ENCODE measurements at regions not wholly inside any gene's neighbourhood (a gene's known extent, or its start where the extent isn't known, plus 50 kb on each side); places are given as distances from the start of the nearest gene placed in this dataset.
"Not testable (repeated sequence)": the region's sequence is repeated elsewhere in the genome, so short reads cannot be mapped to it uniquely, and the experiment has no call there.

- intact Hi-C loops (cut with DNase I) = not testable (repeated sequence)
Observed at GRCh38 chrX:74183047-74183446, 120.9 kb upstream of the ZCCHC13 start.

GRCh38 chrX:74181976-74182375 is 122.0 kb upstream of the ZCCHC13 start:
- DNase-seq (ENCODE audit: low spot score); intact Hi-C loops (cut with DNase I): not testable (repeated sequence)

More at GRCh38 chrX:74183047-74183446, 120.9 kb upstream of the ZCCHC13 start:
- DNase-seq (ENCODE audit: low spot score) = not testable (repeated sequence)

- intact Hi-C loops (cut with DNase I) = no loop called here
- DNase-seq (ENCODE audit: low spot score) = no peak
Observed at GRCh38 chrX:74180716-74181115, 123.3 kb upstream of the ZCCHC13 start.

- intact Hi-C loops (cut with DNase I) = no loop called here
- DNase-seq (ENCODE audit: low spot score) = no peak
Observed at GRCh38 chrX:74179990-74180389, 124.0 kb upstream of the ZCCHC13 start.

- intact Hi-C loops (cut with DNase I) = no loop called here
- DNase-seq (ENCODE audit: low spot score) = no peak
Observed at GRCh38 chrX:74179499-74179898, 124.5 kb upstream of the ZCCHC13 start.

GRCh38 chrX:74179071-74179470 is 124.9 kb upstream of the ZCCHC13 start:
- no peak for DNase-seq (ENCODE audit: low spot score)
- intact Hi-C loops (cut with DNase I) = no loop called here

- intact Hi-C loops (cut with DNase I) = no loop called here
- DNase-seq (ENCODE audit: low spot score) = no peak
Observed at GRCh38 chrX:74178536-74178935, 125.4 kb upstream of the ZCCHC13 start.

- intact Hi-C loops (cut with DNase I) = no loop called here
Observed at GRCh38 chrX:74171465-74171864, 132.5 kb upstream of the ZCCHC13 start.

GRCh38 chrX:74162199-74162598 is 141.8 kb upstream of the ZCCHC13 start:
- DNase-seq (ENCODE audit: low spot score) = no peak
- intact Hi-C loops (cut with DNase I) = no loop called here

More at GRCh38 chrX:74171465-74171864, 132.5 kb upstream of the ZCCHC13 start:
- DNase-seq (ENCODE audit: low spot score) = no peak

- DNase-seq (ENCODE audit: low spot score) = no peak
- intact Hi-C loops (cut with DNase I) = no loop called here
Observed at GRCh38 chrX:74160816-74161215, 143.2 kb upstream of the ZCCHC13 start.

- intact Hi-C loops (cut with DNase I) = no loop called here
- no peak for DNase-seq (ENCODE audit: low spot score)
Observed at GRCh38 chrX:74160358-74160757, 143.6 kb upstream of the ZCCHC13 start.

GRCh38 chrX:74147439-74147838 is 156.5 kb upstream of the ZCCHC13 start:
- intact Hi-C loops (cut with DNase I) = no loop called here
- DNase-seq (ENCODE audit: low spot score) = no peak

- DNase-seq (ENCODE audit: low spot score) = no peak
- intact Hi-C loops (cut with DNase I) = loop anchor here in 1 of 2 donors (5.0 kb wide), 1 partner anchor 277 kb away; no protein-coding TSS in a partner anchor
Observed at GRCh38 chrX:74138943-74139342, 165.0 kb upstream of the ZCCHC13 start.

- DNase-seq (ENCODE audit: low spot score) = no peak
Observed at GRCh38 chrX:74133156-74133796, 170.7 kb upstream of the ZCCHC13 start.

GRCh38 chrX:74132280-74132679 is 171.7 kb upstream of the ZCCHC13 start:
- DNase-seq (ENCODE audit: low spot score) = no peak
- intact Hi-C loops (cut with DNase I) = loop anchor here in 1 of 2 donors (5.0 kb wide), 1 partner anchor 275 kb away; no protein-coding TSS in a partner anchor

More at GRCh38 chrX:74133156-74133796, 170.7 kb upstream of the ZCCHC13 start:
- intact Hi-C loops (cut with DNase I) = loop anchor here in 1 of 2 donors (5.0 kb wide), 1 partner anchor 276 kb away; no protein-coding TSS in a partner anchor

- no peak for DNase-seq (ENCODE audit: low spot score)
- intact Hi-C loops (cut with DNase I) = no loop called here
Observed at GRCh38 chrX:74119016-74119910, 184.7 kb upstream of the ZCCHC13 start.

GRCh38 chrX:74117962-74118902 is 185.7 kb upstream of the ZCCHC13 start:
- intact Hi-C loops (cut with DNase I) = no loop called here
- DNase-seq (ENCODE audit: low spot score) = no peak

GRCh38 chrX:74111245-74111644 is 192.7 kb upstream of the ZCCHC13 start:
- no peak for DNase-seq (ENCODE audit: low spot score)
- intact Hi-C loops (cut with DNase I) = no loop called here

- intact Hi-C loops (cut with DNase I) = no loop called here
- DNase-seq (ENCODE audit: low spot score) = no peak
Observed at GRCh38 chrX:74107666-74108065, 196.3 kb upstream of the ZCCHC13 start.

Data from posterior vena cava (tissue), 2 donors.